ENCODE measurements at regions not wholly inside any gene's neighbourhood (a gene's known extent, or its start where the extent isn't known, plus 50 kb on each side); places are given as distances from the start of the nearest gene placed in this dataset.
"Not testable (repeated sequence)": the region's sequence is repeated elsewhere in the genome, so short reads cannot be mapped to it uniquely, and the experiment has no call there.

GRCh38 chr3:144665567-144666053, 694.0 kb downstream of the DIPK2A start:
- Mint-ChIP-seq H3K4me1 (no peaks in the 10 kb centered on the region), H3K9me3 (ENCODE audit: low read depth) (peaks cover 7% of the 10 kb centered on the region), H3K27me3 (no peaks in the 10 kb centered on the region), H3K36me3 (ENCODE audit: low read depth) (no peaks in the 10 kb centered on the region), H3K4me3 (no peak overlapping the region), H3K27ac (no peak overlapping the region)
- intact Hi-C loops (cut with DNase I, micrococcal nuclease): no loop called here
- CTCF ChIA-PET: no interaction called here
- no peak for DNase-seq
- ATAC-seq: no peak
- POLR2A ChIA-PET: no interaction called here

GRCh38 chr3:144670571-144670970, 698.9 kb downstream of the DIPK2A start:
- Mint-ChIP-seq H3K4me3 (no peak overlapping the region), H3K27me3 (no peaks in the 10 kb centered on the region)

GRCh38 chr3:144677103-144677502, 705.5 kb downstream of the DIPK2A start:
- no peaks in the 10 kb centered on the region for H3K36me3 Mint-ChIP-seq (ENCODE audit: low read depth)
- DNase-seq (no peak), ATAC-seq (no peak)
- H3K27me3 Mint-ChIP-seq: no peaks in the 10 kb centered on the region
- intact Hi-C loops (cut with DNase I, micrococcal nuclease): no loop called here
- no peaks in the 10 kb centered on the region for H3K4me1 Mint-ChIP-seq
- no peaks in the 10 kb centered on the region for H3K9me3 Mint-ChIP-seq (ENCODE audit: low read depth)
- H3K27ac Mint-ChIP-seq: no peak overlapping the region
- ChIA-PET POLR2A (no interaction called here), CTCF (no interaction called here)
- H3K4me3 Mint-ChIP-seq: no peak overlapping the region

More at GRCh38 chr3:144670571-144670970, 698.9 kb downstream of the DIPK2A start:
- Mint-ChIP-seq H3K36me3 (ENCODE audit: low read depth) (no peaks in the 10 kb centered on the region), H3K9me3 (ENCODE audit: low read depth) (peaks cover 5% of the 10 kb centered on the region), H3K4me1 (no peaks in the 10 kb centered on the region), H3K27ac (no peak overlapping the region)
- DNase-seq: no peak
- POLR2A ChIA-PET: no interaction called here
- CTCF ChIA-PET: no interaction called here
- ATAC-seq: no peak
- intact Hi-C loops (cut with DNase I, micrococcal nuclease): no loop called here

DNA sequence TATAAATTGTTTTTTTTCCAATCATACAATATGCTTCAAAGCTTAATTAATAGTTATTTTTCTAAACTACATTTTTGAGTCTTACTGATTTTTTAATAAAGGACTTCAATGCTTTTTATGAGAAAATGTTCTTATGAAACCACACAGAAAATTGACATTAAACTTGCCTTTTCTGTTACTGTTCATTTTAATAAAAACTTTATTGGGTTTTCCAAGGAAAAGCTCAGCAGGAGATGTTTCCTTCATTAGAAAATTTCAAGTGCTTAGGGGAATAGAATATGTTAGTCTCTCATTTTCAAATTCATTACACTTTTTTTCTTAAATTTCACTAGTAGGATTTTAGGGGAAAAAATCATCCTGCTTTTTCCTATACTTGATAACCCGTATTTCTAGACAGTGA, 711.4 kb downstream of the DIPK2A start:
- ChIA-PET POLR2A (no interaction called here), CTCF (interaction anchor here (0.6 kb wide), 1 partner anchor 96 kb away, joined by 3 read pairs; no protein-coding TSS in a partner anchor)
- no peak for DNase-seq
- Mint-ChIP-seq H3K4me1 (no peaks in the 10 kb centered on the region), H3K9me3 (ENCODE audit: low read depth) (no peaks in the 10 kb centered on the region), H3K27ac (no peak overlapping the region), H3K4me3 (no peak overlapping the region), H3K27me3 (no peaks in the 10 kb centered on the region), H3K36me3 (ENCODE audit: low read depth) (no peaks in the 10 kb centered on the region)
- intact Hi-C loops (cut with DNase I, micrococcal nuclease): no loop called here
- ATAC-seq: no peak

GRCh38 chr3:144687862-144688261, 716.2 kb downstream of the DIPK2A start:
- intact Hi-C loops (cut with DNase I, micrococcal nuclease): no loop called here
- ATAC-seq (no peak), DNase-seq (no peak)
- H3K36me3 Mint-ChIP-seq (ENCODE audit: low read depth): no peaks in the 10 kb centered on the region
- H3K4me3 Mint-ChIP-seq: no peak overlapping the region
- no peaks in the 10 kb centered on the region for H3K9me3 Mint-ChIP-seq (ENCODE audit: low read depth)
- H3K27ac Mint-ChIP-seq: no peak overlapping the region
- no peaks in the 10 kb centered on the region for H3K4me1 Mint-ChIP-seq
- CTCF ChIA-PET: interaction anchor here (1.4 kb wide), 1 partner anchor 9 kb away, joined by 5 read pairs; no protein-coding TSS in a partner anchor
- H3K27me3 Mint-ChIP-seq: no peaks in the 10 kb centered on the region
- POLR2A ChIA-PET: no interaction called here

DNA sequence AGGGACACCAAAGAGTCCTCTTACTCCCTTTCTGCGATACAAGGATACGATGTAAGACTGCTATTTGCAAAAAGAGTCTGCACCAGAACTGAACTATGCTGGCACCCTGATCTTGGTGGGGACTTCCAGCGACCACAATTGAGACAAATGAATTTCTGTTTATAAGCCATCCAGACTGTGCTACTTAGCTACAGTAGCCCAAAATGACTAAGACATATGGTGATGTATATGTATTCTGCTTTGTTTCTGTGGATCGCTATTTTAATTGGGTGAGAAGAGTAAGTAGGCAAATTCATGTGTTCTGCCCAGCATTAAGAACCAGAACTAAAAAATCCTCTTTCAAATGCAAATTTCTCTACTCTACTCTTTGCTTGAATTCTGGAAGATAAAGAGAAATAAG, 720.9 kb downstream of the DIPK2A start:
- H3K4me1 Mint-ChIP-seq: no peaks in the 10 kb centered on the region
- ChIA-PET POLR2A (no interaction called here), CTCF (no interaction called here)
- no peaks in the 10 kb centered on the region for H3K9me3 Mint-ChIP-seq (ENCODE audit: low read depth)
- ATAC-seq: no peak
- no peak for DNase-seq
- H3K4me3 Mint-ChIP-seq: no peak overlapping the region
- H3K27ac Mint-ChIP-seq: no peak overlapping the region
- no peaks in the 10 kb centered on the region for H3K27me3 Mint-ChIP-seq
- intact Hi-C loops (cut with DNase I, micrococcal nuclease): no loop called here
- H3K36me3 Mint-ChIP-seq (ENCODE audit: low read depth): no peaks in the 10 kb centered on the region

DNA sequence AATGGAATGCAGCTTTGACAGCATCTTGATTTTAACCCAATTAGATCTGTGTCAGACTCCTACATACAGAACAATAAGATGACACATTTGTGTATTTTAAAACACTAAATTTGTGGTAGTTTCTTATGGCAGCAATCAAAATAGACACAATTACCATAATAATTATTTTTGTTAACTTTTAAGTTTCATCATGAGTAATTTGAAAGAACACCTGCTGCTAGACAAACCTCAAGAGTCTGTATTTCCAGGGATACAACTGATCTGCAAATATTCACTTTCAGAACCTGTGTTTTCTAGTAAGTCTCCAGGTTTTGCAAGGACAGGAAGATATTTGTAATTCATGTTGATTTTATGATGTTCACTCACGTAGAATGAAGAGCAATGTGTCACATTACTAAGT, 736.8 kb downstream of the DIPK2A start:
- ChIA-PET CTCF (no interaction called here), POLR2A (no interaction called here)
- ATAC-seq (no peak), DNase-seq (no peak)
- Mint-ChIP-seq H3K27me3 (no peaks in the 10 kb centered on the region), H3K9me3 (ENCODE audit: low read depth) (peaks cover 3% of the 10 kb centered on the region), H3K4me1 (no peaks in the 10 kb centered on the region), H3K27ac (no peak overlapping the region), H3K4me3 (no peak overlapping the region), H3K36me3 (ENCODE audit: low read depth) (no peaks in the 10 kb centered on the region)
- intact Hi-C loops (cut with DNase I, micrococcal nuclease): no loop called here

GRCh38 chr3:144737281-144737680, 765.7 kb downstream of the DIPK2A start:
- intact Hi-C loops (cut with DNase I, micrococcal nuclease): no loop called here
- Mint-ChIP-seq H3K4me3 (no peak overlapping the region), H3K27ac (no peak overlapping the region), H3K27me3 (no peaks in the 10 kb centered on the region), H3K36me3 (ENCODE audit: low read depth) (no peaks in the 10 kb centered on the region), H3K4me1 (no peaks in the 10 kb centered on the region), H3K9me3 (ENCODE audit: low read depth) (peaks cover 2% of the 10 kb centered on the region)
- DNase-seq (no peak), ATAC-seq (no peak)
- ChIA-PET CTCF (interaction anchor here (0.7 kb wide), 1 partner anchor 33 kb away, joined by 3 read pairs; no protein-coding TSS in a partner anchor), POLR2A (no interaction called here)

DNA sequence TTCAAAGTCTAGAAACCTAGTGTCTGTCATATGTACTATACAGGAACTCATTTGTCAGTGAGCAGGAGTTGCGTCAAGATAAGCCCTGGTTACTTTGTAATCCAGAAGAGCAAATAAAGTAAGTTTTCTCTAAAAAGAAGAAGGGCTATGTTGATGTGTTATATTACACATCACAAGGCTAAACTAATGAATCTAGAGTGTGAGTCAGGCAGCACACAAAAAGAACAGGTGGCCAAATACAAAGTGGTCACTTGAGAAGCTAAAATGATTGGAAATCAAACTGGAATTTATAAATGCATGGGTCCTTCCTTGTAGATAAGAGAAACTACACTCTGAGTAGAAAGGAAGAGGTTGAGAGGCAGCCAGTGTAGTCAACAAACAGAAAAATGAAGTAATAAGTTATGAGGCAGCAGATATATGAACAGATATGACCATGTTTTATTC, 771.6 kb downstream of the DIPK2A start:
- intact Hi-C loops (cut with DNase I, micrococcal nuclease): no loop called here
- ChIA-PET POLR2A (no interaction called here), CTCF (no interaction called here)
- ATAC-seq (no peak), DNase-seq (no peak)
- Mint-ChIP-seq H3K4me1 (no peaks in the 10 kb centered on the region), H3K27me3 (no peaks in the 10 kb centered on the region), H3K36me3 (ENCODE audit: low read depth) (no peaks in the 10 kb centered on the region), H3K4me3 (no peak overlapping the region), H3K9me3 (ENCODE audit: low read depth) (no peaks in the 10 kb centered on the region), H3K27ac (no peak overlapping the region)

DNA sequence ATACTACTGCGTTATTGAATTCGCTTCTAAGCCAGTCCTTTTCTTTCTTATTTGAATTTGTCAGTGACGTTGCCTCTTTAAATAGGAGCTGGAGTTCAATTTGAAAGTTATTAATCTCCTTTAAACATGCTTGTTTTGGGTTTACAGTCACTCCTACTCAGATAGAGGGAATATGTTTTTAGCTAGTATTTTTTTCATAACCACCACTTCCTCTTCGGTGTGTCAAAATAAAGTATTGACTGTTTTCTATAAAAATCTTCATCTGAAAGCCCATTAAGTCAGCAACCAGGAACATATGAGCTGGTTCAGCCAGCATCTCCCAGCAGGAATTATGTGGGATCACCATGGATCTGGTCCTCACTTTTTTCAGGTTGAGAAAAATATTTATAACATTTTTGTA, 772.9 kb downstream of the DIPK2A start:
- H3K9me3 Mint-ChIP-seq (ENCODE audit: low read depth): no peaks in the 10 kb centered on the region
- DNase-seq (no peak), ATAC-seq (no peak)
- ChIA-PET POLR2A (no interaction called here), CTCF (no interaction called here)
- no peak overlapping the region for H3K27ac Mint-ChIP-seq
- H3K27me3 Mint-ChIP-seq: no peaks in the 10 kb centered on the region
- no peak overlapping the region for H3K4me3 Mint-ChIP-seq
- intact Hi-C loops (cut with DNase I, micrococcal nuclease): no loop called here
- H3K36me3 Mint-ChIP-seq (ENCODE audit: low read depth): no peaks in the 10 kb centered on the region
- H3K4me1 Mint-ChIP-seq: no peaks in the 10 kb centered on the region

DNA sequence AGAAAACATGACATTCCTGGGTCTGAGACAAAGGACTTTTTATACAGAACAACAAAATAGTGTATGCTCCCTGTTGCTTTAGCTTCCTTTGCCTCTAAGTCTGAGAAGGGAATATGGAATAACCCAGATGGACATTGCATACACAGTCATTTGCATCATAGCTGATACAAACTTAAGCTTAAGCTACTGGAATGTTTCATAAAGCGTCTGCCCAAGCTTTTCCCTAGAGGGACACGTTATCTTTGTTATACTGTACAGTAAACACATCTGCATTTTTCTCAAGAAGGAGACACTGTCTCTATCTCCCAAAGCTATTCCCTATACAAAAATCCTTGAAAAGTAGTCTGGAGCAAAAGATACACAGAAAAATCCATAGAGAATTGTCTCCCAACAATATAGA, 775.0 kb downstream of the DIPK2A start:
- ChIA-PET POLR2A (no interaction called here), CTCF (interaction anchor here (0.6 kb wide), 1 partner anchor 596 kb away, joined by 3 read pairs; no protein-coding TSS in a partner anchor)
- intact Hi-C loops (cut with DNase I, micrococcal nuclease): no loop called here
- H3K27ac Mint-ChIP-seq: no peak overlapping the region
- no peaks in the 10 kb centered on the region for H3K36me3 Mint-ChIP-seq (ENCODE audit: low read depth)
- H3K4me3 Mint-ChIP-seq: no peak overlapping the region
- DNase-seq (no peak), ATAC-seq (no peak)
- no peaks in the 10 kb centered on the region for H3K9me3 Mint-ChIP-seq (ENCODE audit: low read depth)
- H3K27me3 Mint-ChIP-seq: no peaks in the 10 kb centered on the region
- no peaks in the 10 kb centered on the region for H3K4me1 Mint-ChIP-seq

DNA sequence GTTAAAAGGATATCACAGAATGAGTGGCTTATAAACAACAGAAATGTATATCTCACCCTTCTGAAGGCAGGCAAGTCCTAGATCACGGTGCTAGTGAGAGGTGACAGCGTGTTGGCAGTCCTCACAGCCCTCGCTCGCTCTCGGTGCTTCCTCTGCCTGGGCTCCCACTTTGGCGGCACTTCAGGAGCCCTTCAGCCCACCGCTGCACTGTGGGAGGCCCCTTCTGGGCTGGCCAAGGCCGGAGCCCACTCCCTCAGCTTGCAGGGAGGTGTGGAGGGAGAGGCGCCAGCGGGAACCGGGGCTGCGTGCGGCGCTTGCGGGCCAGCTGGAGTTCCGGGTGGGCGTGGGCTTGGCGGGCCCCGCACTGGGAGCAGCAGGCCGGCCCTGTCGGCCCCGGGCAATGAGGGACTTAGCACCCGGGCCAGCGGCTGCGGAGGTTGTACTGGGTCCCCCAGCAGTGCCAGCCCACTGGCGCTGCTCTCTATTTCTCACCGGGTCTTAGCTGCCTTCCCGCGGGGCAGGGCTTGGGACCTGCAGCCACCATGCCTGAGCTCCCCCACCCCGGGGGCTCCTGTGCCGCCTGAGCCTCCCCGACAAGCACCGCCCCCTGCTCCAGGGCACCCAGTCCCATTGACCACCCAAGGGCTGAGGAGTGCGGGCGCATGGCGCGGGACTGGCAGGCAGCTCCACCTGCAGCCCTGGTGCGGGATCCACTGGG, 778.1 kb downstream of the DIPK2A start:
- H3K27me3 Mint-ChIP-seq; DNase-seq; intact Hi-C loops (cut with DNase I, micrococcal nuclease); CTCF ChIA-PET; POLR2A ChIA-PET; H3K36me3 Mint-ChIP-seq (ENCODE audit: low read depth); H3K9me3 Mint-ChIP-seq (ENCODE audit: low read depth); H3K4me1 Mint-ChIP-seq; ATAC-seq; H3K27ac Mint-ChIP-seq; H3K4me3 Mint-ChIP-seq: not testable (repeated sequence)

Measured in activated CD4-positive, alpha-beta T cell treated with anti-CD3 and anti-CD28 coated beads for 36 hours (primary cell).